Heart right ventricle (tissue), 16 donors: ENCODE measurements at regions not wholly inside any gene's neighbourhood (a gene's known extent, or its start where the extent isn't known, plus 50 kb on each side); places are given as distances from the start of the nearest gene placed in this dataset.

Experiments used
- ATAC-seq, 8 donors: fragments of 200-7000 bp; cut with Tn5 transposase; one replicate each; pipeline ENCODE4 v1.9.1; 2020; ENCODE audit warnings: mild to moderate bottlenecking in 8 of 8, moderate library complexity in 8 of 8, moderate number of reproducible peaks in 1 of 8
- DNase-seq, 2 donors: peaks; one replicate each; pipeline ENCODE4 v3.0.0-alpha.2; 2020
- H3K27ac ChIP-seq, 10 donors: fragments of 200-600 bp; sonication (generic) in 2 of 10; one replicate each; pipeline versions ENCODE4 v1.5.0 to v1.8.0; 2020 to 2022; ENCODE audit warnings: mild to moderate bottlenecking in 3 of 10
- H3K27me3 ChIP-seq, 7 donors: fragments of 200-600 bp; one replicate each; pipeline ENCODE4 v1.8.0; 2021 to 2022; ENCODE audit warnings: mild to moderate bottlenecking in 2 of 7
- H3K36me3 ChIP-seq, 9 donors: fragments of 200-600 bp; sonication (generic) in 1 of 9; one replicate each; pipeline versions ENCODE4 v1.5.0 to v1.8.0; 2020 to 2022; ENCODE audit warnings: mild to moderate bottlenecking in 2 of 9
- H3K4me1 ChIP-seq, 9 donors: fragments of 200-600 bp; sonication (generic) in 1 of 9; one replicate each; pipeline versions ENCODE4 v1.5.0 to v1.8.0; 2020 to 2022; ENCODE audit warnings: mild to moderate bottlenecking in 4 of 9
- H3K4me3 ChIP-seq, 10 donors: fragments of 200-600 bp; sonication (generic) in 2 of 10; one replicate each; pipeline versions ENCODE4 v1.5.0 to v1.8.0; 2020 to 2022; ENCODE audit warnings: mild to moderate bottlenecking in 7 of 10, moderate library complexity in 2 of 10
- H3K9me3 ChIP-seq, 11 donors: fragments of 200-600 bp in 10 of 11; sonication (generic) in 2 of 11; one replicate each; pipeline versions ENCODE4 v1.5.0 to v1.8.0; 2013 to 2022; ENCODE audit warnings: mild to moderate bottlenecking in 2 of 11, control low read depth in 1 of 11, moderate library complexity in 1 of 11
- WGBS, 2 donors: extraction: QIAGEN DNeasy Blood & Tissue Kit; methylation state at CpG; one replicate each; pipeline ENCODE4 v1.1.7; 2013; ENCODE audit warnings: inconsistent platforms in 1 of 2; 5-methylcytosine and 5-hydroxymethylcytosine counted together
- intact Hi-C, 10 donors: fragments of 100-400 bp; cut with DNase I; formaldehyde crosslinking; loops; one replicate each; pipeline versions ENCODE4 v1.11.1 to v1.14.2; 2022
- TF ChIP-seq, protein P1 (sequence below), 9 donors: fragments of 200-600 bp; sonication (generic) in 2 of 9; IDR thresholded peaks; one replicate each; pipeline versions ENCODE4 v1.5.0 to v1.8.0; 2021 to 2022; ENCODE audit warnings: antibody characterized with exemption in 9 of 9, mild to moderate bottlenecking in 5 of 9, moderate library complexity in 1 of 9
- donor health status: Arrhythmogenic right ventricular cardiomyopathy.
- donor health status: ischemic (EF 13 %, LVEDD 7.1; RV severe dilation, severe dysfunction).
- donor health status: healthy with polysubstance abuse.
- donor health status: DM: no; HTN: yes; CAD: no.
- donor health status: DM: no; HTN: no; CAD: no.
- donor health status: ischemic (EF 25% LVEDD 6.9; RV normal size, moderate dysfunction).
- donor health status: ischemic (EF 25% LVEDD 5.7; RV mildly dilated, moderate dysfunction).
- donor health status: healthy.
- donor health status: DM: yes; HTN: yes; CAD: no.
- donor health status: Ischemic cardiomyopathy.
- donor health status: ischemic (EF 35%, LVEDD 5.7; RV mildly dilated, moderate dysfunction).
- donor health status: nonischemic (EF 11% LVEDD 7.7; RV severe dilation, severe dysfunction).
- donor health status: DM: yes; HTN: yes; CAD: no.
- donor health status: PGD.
- donor health status: ischemic (EF 29% LVEDD 5.4; RV normal size, mild dysfunction).
- donor health status: nonischemic (EF 23%, LVEDD 6.1; RV moderate dilation, normal function).

DNA sequence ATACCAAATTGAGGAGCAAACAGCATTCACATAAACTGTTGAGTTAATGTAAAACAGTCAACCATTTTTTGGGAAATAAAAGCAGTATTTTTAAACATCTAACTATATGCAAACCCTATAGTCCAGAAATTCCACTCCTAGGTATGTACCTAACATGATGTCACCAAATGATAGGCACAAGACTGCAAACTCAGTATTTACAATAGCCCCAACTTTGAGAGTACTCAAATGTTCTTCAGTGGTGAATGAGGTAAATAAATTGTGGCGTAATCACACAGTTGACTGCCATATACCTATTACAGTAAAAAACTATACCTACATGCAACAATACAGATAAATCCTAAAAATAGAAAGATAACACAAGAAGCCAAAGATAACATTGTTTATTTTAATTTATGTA is 1243.8 kb upstream of the ADGRL3 start:
- H3K4me1 ChIP-seq, result peaks cover 0 to 13% (median 0%) of the 10 kb centered on the region in 9 donors
- 91 to 94% methylated on average over 1 of the region's 1 CpG for WGBS, 2 donors
- H3K4me3 ChIP-seq, result no peak overlapping the region
- peaks cover 0 to 11% (median 0%) of the 10 kb centered on the region in 11 donors for H3K9me3 ChIP-seq
- no peak overlapping the region for H3K27ac ChIP-seq
- H3K36me3 ChIP-seq, result no peaks in the 10 kb centered on the region
- TF ChIP-seq, protein P1, sequence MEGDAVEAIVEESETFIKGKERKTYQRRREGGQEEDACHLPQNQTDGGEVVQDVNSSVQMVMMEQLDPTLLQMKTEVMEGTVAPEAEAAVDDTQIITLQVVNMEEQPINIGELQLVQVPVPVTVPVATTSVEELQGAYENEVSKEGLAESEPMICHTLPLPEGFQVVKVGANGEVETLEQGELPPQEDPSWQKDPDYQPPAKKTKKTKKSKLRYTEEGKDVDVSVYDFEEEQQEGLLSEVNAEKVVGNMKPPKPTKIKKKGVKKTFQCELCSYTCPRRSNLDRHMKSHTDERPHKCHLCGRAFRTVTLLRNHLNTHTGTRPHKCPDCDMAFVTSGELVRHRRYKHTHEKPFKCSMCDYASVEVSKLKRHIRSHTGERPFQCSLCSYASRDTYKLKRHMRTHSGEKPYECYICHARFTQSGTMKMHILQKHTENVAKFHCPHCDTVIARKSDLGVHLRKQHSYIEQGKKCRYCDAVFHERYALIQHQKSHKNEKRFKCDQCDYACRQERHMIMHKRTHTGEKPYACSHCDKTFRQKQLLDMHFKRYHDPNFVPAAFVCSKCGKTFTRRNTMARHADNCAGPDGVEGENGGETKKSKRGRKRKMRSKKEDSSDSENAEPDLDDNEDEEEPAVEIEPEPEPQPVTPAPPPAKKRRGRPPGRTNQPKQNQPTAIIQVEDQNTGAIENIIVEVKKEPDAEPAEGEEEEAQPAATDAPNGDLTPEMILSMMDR (IDR thresholded peaks at IDR 0.05), result no peak
- H3K27me3 ChIP-seq, result no peaks in the 10 kb centered on the region
- intact Hi-C loops, result no loop called here
- ATAC-seq (no peak), DNase-seq (no peak)

- Histone ChIP-seq H3K27ac (no peak overlapping the region), H3K27me3 (no peaks in the 10 kb centered on the region), H3K4me3 (no peak overlapping the region), H3K9me3 (no peaks in the 10 kb centered on the region), H3K36me3 (no peaks in the 10 kb centered on the region), H3K4me1 (peaks cover 0 to 13% (median 0%) of the 10 kb centered on the region in 9 donors)
- DNase-seq, result peak; percentile 13 to 53
- TF ChIP-seq, protein P1 (IDR thresholded peaks at IDR 0.05), result no peak
- peak; percentile 88 to 100 (median 98) for ATAC-seq
- intact Hi-C loops, result no loop called here
- 28 to 44% methylated on average over 6 of the region's 6 CpGs for WGBS, 2 donors
These were observed 1240.0 kb upstream of the ADGRL3 start for GRCh38 chr4:59960143-59960542.

DNA sequence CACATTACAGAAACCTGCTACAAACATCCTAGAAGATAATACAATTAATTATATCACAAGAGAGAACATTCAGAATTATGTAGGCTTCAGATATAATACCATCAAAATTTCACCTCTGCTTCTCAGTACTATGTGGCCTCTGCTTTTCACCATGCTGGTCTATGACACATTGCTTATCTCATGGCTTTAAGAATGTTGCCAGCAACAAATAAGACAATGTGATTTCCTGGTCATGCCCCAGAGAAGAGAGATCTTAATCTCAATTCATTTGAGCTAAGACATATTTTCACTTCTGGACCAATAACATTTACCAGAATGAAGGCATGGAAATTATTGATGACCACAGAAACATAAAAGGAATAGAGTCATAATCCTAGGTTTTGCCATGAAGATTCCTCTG is 1233.4 kb upstream of the ADGRL3 start:
- TF ChIP-seq, protein P1 (IDR thresholded peaks at IDR 0.05), result no peak
- H3K27me3 ChIP-seq, result no peaks in the 10 kb centered on the region
- ATAC-seq, result no peak

GRCh38 chr4:59968796-59969195 is 1231.3 kb upstream of the ADGRL3 start:
- ATAC-seq (no peak), DNase-seq (no peak)
- intact Hi-C loops, result no loop called here
- TF ChIP-seq, protein P1 (IDR thresholded peaks at IDR 0.05), result no peak
- no peaks in the 10 kb centered on the region for H3K36me3 ChIP-seq
- H3K9me3 ChIP-seq, result peaks cover 0 to 6% (median 0%) of the 10 kb centered on the region in 11 donors
- no peak overlapping the region for H3K27ac ChIP-seq
- no peak overlapping the region for H3K4me3 ChIP-seq
- H3K27me3 ChIP-seq, result no peaks in the 10 kb centered on the region
- WGBS, 2 donors, result 84 to 91% methylated on average over 5 of the region's 5 CpGs
- peaks cover 0 to 11% (median 0%) of the 10 kb centered on the region in 9 donors for H3K4me1 ChIP-seq

More for the DNA sequence above, 1233.4 kb upstream of the ADGRL3 start:
- H3K9me3 ChIP-seq, result peaks cover 0 to 6% (median 0%) of the 10 kb centered on the region in 11 donors
- intact Hi-C loops, result no loop called here
- no peak overlapping the region for H3K27ac ChIP-seq
- H3K36me3 ChIP-seq, result no peaks in the 10 kb centered on the region
- DNase-seq, result no peak
- peaks cover 0 to 11% (median 0%) of the 10 kb centered on the region in 9 donors for H3K4me1 ChIP-seq
- no peak overlapping the region for H3K4me3 ChIP-seq
